ENCODE measurements at regions not wholly inside any gene's neighbourhood (a gene's known extent, or its start where the extent isn't known, plus 50 kb on each side); places are given as distances from the start of the nearest gene placed in this dataset.

DNA sequence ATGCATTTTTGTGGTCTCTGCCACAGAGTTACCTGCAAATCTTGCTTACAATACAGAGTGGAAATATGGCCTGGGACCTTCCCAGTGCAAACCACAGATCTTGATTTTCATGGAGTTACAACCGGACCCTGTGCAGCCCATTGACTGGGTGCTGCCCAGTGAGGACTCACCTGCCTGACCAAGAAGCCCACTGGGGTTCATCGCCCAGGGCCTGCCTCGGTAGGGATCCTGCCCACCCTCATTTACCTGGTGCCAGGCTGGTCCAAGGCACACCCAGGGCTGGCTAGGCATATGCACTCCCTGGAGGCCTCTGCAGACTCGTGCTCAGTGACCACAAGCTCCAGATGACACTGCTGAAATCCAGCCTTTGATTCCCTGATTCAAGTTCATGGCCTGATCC, 572.7 kb downstream of the NPHP4 start (continued):
- TF ChIP-seq, protein P1, sequence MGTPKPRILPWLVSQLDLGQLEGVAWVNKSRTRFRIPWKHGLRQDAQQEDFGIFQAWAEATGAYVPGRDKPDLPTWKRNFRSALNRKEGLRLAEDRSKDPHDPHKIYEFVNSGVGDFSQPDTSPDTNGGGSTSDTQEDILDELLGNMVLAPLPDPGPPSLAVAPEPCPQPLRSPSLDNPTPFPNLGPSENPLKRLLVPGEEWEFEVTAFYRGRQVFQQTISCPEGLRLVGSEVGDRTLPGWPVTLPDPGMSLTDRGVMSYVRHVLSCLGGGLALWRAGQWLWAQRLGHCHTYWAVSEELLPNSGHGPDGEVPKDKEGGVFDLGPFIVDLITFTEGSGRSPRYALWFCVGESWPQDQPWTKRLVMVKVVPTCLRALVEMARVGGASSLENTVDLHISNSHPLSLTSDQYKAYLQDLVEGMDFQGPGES (IDR thresholded peaks at IDR 0.05): no peak
- no peak for TF ChIP-seq POLR2AphosphoS2 (IDR thresholded peaks at IDR 0.05; ENCODE audit: low read depth, low read length)
- no peak for TF ChIP-seq CBX5 (IDR thresholded peaks at IDR 0.05; ENCODE audit: low read depth)
- TF ChIP-seq NFYA (IDR thresholded peaks at IDR 0.05; ENCODE audit: borderline replicate concordance, low read depth, low read length): no peak
- TF ChIP-seq, protein P2, sequence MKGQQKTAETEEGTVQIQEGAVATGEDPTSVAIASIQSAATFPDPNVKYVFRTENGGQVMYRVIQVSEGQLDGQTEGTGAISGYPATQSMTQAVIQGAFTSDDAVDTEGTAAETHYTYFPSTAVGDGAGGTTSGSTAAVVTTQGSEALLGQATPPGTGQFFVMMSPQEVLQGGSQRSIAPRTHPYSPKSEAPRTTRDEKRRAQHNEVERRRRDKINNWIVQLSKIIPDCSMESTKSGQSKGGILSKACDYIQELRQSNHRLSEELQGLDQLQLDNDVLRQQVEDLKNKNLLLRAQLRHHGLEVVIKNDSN (IDR thresholded peaks at IDR 0.05; ENCODE audit: borderline replicate concordance, extremely low read length, insufficient read depth, low read depth, low read length): no peak

DNA sequence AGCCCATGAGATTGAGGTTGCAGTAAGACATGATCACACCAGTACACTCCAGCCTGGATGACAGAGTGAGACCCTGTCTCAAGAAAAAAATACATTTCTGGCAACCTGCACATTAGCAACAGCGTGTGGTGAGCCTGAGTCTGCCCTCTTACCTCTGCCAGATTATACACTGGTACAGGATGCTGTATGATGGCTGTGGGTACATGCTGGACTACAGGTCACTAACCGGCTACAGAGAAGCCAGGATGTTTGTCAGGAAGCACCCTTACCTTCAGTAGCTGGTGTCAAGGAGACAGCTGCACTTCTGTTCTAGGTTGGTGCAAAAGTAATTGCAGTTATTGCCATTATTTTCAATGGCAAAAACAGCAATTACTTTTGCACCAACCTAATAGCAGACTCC, 575.7 kb downstream of the NPHP4 start:
- H3K4me3 ChIP-seq: no peak overlapping the region
- BruUV-seq (replicated peaks): no TSS peak
- ChIA-PET POLR2A (no interaction called here), SMC1A (ENCODE audit: uncharacterized antibody, unreplicated experiment) (no interaction called here), CTCF (no interaction called here), RAD21 (ENCODE audit: unreplicated experiment) (no interaction called here)
- intact Hi-C loops (cut with micrococcal nuclease; ENCODE audit: unreplicated experiment): no loop called here
- no peak for DNase-seq (ENCODE audit: low read depth, low spot score)
- no peaks in the 10 kb centered on the region for H3K36me3 ChIP-seq (ENCODE audit: control insufficient read depth in 2 of 2, insufficient read depth in 2 of 2, low read length in 1 of 2)
- ATAC-seq: no peak
- no peaks in the 10 kb centered on the region for H3K9me3 ChIP-seq (replicated peaks; ENCODE audit: control insufficient read depth, insufficient read depth, low read length)
- 0% methylated on average over 2 of the region's 2 CpGs for WGBS (ENCODE audit: insufficient coverage, insufficient replicate concordance, low lambda C conversion rate, missing lambda C conversion rate)
- H3K4me1 ChIP-seq (ENCODE audit: control insufficient read depth, insufficient read depth, low read length): no peaks in the 10 kb centered on the region
- H3K79me2 ChIP-seq (ENCODE audit: control insufficient read depth, insufficient read depth, low read length): no peaks in the 10 kb centered on the region
- no peak overlapping the region for H3K9ac ChIP-seq (ENCODE audit: control insufficient read depth, insufficient read depth, low read length)
- H3K27ac ChIP-seq (ENCODE audit: control insufficient read depth, insufficient read depth): no peak overlapping the region
- no peaks in the 10 kb centered on the region for H4K20me1 ChIP-seq (ENCODE audit: control insufficient read depth, insufficient read depth)
- no peak for FAIRE-seq
- no peak overlapping the region for H3K4me2 ChIP-seq (ENCODE audit: control insufficient read depth, insufficient read depth)
- no peaks in the 10 kb centered on the region; a peak in 1 of 4 replicates for H3K27me3 ChIP-seq (replicated peaks in 1 of 2; ENCODE audit: control insufficient read depth in 2 of 2, insufficient read depth in 2 of 2, low read length in 1 of 2)
- in situ Hi-C loops (cut with MboI): no loop called here
- H2AFZ ChIP-seq (ENCODE audit: control insufficient read depth, low read depth, low read length): no peak overlapping the region
- TF ChIP-seq, protein P3, sequence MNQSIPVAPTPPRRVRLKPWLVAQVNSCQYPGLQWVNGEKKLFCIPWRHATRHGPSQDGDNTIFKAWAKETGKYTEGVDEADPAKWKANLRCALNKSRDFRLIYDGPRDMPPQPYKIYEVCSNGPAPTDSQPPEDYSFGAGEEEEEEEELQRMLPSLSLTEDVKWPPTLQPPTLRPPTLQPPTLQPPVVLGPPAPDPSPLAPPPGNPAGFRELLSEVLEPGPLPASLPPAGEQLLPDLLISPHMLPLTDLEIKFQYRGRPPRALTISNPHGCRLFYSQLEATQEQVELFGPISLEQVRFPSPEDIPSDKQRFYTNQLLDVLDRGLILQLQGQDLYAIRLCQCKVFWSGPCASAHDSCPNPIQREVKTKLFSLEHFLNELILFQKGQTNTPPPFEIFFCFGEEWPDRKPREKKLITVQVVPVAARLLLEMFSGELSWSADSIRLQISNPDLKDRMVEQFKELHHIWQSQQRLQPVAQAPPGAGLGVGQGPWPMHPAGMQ (IDR thresholded peaks at IDR 0.05; ENCODE audit: borderline replicate concordance): no peak
- TF ChIP-seq ASH2L (IDR thresholded peaks at IDR 0.05; ENCODE audit: borderline replicate concordance, low read depth) (no peak), ZBED1 (IDR thresholded peaks at IDR 0.05; ENCODE audit: borderline replicate concordance) (no peak), RBBP5 (conservative IDR thresholded peaks at IDR 0.05) (no peak), STAT1 (conservative IDR thresholded peaks at IDR 0.05) (no peak), ZNF384 (IDR thresholded peaks at IDR 0.05; ENCODE audit: borderline replicate concordance, low read depth, low read length) (no peak), LARP7 (IDR thresholded peaks at IDR 0.05) (no peak), IKZF2 (IDR thresholded peaks at IDR 0.05) (no peak), EZH2 (IDR thresholded peaks at IDR 0.05; ENCODE audit: borderline replicate concordance, control insufficient read depth, low read depth, low read length) (no peak)
- TF ChIP-seq, protein P4, sequence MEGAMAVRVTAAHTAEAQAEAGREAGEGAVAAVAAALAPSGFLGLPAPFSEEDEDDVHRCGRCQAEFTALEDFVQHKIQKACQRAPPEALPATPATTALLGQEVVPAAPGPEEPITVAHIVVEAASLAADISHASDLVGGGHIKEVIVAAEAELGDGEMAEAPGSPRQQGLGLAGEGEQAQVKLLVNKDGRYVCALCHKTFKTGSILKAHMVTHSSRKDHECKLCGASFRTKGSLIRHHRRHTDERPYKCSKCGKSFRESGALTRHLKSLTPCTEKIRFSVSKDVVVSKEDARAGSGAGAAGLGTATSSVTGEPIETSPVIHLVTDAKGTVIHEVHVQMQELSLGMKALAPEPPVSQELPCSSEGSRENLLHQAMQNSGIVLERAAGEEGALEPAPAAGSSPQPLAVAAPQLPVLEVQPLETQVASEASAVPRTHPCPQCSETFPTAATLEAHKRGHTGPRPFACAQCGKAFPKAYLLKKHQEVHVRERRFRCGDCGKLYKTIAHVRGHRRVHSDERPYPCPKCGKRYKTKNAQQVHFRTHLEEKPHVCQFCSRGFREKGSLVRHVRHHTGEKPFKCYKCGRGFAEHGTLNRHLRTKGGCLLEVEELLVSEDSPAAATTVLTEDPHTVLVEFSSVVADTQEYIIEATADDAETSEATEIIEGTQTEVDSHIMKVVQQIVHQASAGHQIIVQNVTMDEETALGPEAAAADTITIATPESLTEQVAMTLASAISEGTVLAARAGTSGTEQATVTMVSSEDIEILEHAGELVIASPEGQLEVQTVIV (IDR thresholded peaks at IDR 0.05; ENCODE audit: borderline replicate concordance, partially characterized antibody): no peak
- TF ChIP-seq, protein P5, sequence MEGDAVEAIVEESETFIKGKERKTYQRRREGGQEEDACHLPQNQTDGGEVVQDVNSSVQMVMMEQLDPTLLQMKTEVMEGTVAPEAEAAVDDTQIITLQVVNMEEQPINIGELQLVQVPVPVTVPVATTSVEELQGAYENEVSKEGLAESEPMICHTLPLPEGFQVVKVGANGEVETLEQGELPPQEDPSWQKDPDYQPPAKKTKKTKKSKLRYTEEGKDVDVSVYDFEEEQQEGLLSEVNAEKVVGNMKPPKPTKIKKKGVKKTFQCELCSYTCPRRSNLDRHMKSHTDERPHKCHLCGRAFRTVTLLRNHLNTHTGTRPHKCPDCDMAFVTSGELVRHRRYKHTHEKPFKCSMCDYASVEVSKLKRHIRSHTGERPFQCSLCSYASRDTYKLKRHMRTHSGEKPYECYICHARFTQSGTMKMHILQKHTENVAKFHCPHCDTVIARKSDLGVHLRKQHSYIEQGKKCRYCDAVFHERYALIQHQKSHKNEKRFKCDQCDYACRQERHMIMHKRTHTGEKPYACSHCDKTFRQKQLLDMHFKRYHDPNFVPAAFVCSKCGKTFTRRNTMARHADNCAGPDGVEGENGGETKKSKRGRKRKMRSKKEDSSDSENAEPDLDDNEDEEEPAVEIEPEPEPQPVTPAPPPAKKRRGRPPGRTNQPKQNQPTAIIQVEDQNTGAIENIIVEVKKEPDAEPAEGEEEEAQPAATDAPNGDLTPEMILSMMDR (IDR thresholded peaks at IDR 0.05 in 2 of 3, conservative IDR thresholded peaks at IDR 0.05 in 1 of 3; ENCODE audit: control insufficient read depth in 2 of 3, extremely low read depth in 1 of 3, insufficient read depth in 1 of 3, low read depth in 3 of 3, low read length in 3 of 3): no peak
